ENCODE measurements at regions not wholly inside any gene's neighbourhood (a gene's known extent, or its start where the extent isn't known, plus 50 kb on each side); places are given as distances from the start of the nearest gene placed in this dataset.

GRCh38 chr5:7053528-7054209 lies 340.4 kb downstream of the TENT4A start:
- peaks cover 3% of the 10 kb centered on the region for H3K9me3 Mint-ChIP-seq
- DNase-seq (ENCODE audit: low spot score in 2 of 2) (no peak), ATAC-seq (ENCODE audit: low read depth) (no peak)
- H3K27me3 Mint-ChIP-seq = no peaks in the 10 kb centered on the region
- H3K27ac Mint-ChIP-seq = no peak overlapping the region
- H3K4me3 Mint-ChIP-seq = no peak overlapping the region
- no peaks in the 10 kb centered on the region for H3K4me1 Mint-ChIP-seq
- H3K36me3 Mint-ChIP-seq = no peaks in the 10 kb centered on the region

- no peaks in the 10 kb centered on the region for H3K4me1 Mint-ChIP-seq
- H3K27ac Mint-ChIP-seq = no peak overlapping the region
- H3K9me3 Mint-ChIP-seq = peaks cover 10% of the 10 kb centered on the region
- peaks cover 2% of the 10 kb centered on the region for H3K27me3 Mint-ChIP-seq
- DNase-seq (ENCODE audit: low spot score in 2 of 2) = no peak
- ATAC-seq (ENCODE audit: low read depth) = no peak
- H3K4me3 Mint-ChIP-seq = no peak overlapping the region
- peaks cover 1% of the 10 kb centered on the region for H3K36me3 Mint-ChIP-seq
These were observed 329.3 kb upstream of the ADCY2 start for GRCh38 chr5:7066471-7067235.

GRCh38 chr5:7068156-7068555 lies 327.8 kb upstream of the ADCY2 start:
- Mint-ChIP-seq H3K27ac (no peak overlapping the region), H3K36me3 (no peaks in the 10 kb centered on the region), H3K4me3 (no peak overlapping the region), H3K4me1 (no peaks in the 10 kb centered on the region), H3K9me3 (peaks cover 2% of the 10 kb centered on the region), H3K27me3 (peaks cover 4% of the 10 kb centered on the region)
- DNase-seq (ENCODE audit: low spot score in 2 of 2) (no peak), ATAC-seq (ENCODE audit: low read depth) (no peak)

GRCh38 chr5:7068899-7069298 lies 327.0 kb upstream of the ADCY2 start:
- Mint-ChIP-seq H3K4me1 (no peaks in the 10 kb centered on the region), H3K4me3 (no peak overlapping the region), H3K9me3 (peaks cover 2% of the 10 kb centered on the region), H3K36me3 (no peaks in the 10 kb centered on the region), H3K27ac (no peak overlapping the region), H3K27me3 (peaks cover 4% of the 10 kb centered on the region)
- ATAC-seq (ENCODE audit: low read depth) = no peak
- DNase-seq (ENCODE audit: low spot score in 2 of 2) = no peak

GRCh38 chr5:7072188-7072587 lies 323.8 kb upstream of the ADCY2 start:
- no peaks in the 10 kb centered on the region for H3K36me3 Mint-ChIP-seq

GRCh38 chr5:7073666-7074065 lies 322.3 kb upstream of the ADCY2 start:
- H3K4me1 Mint-ChIP-seq = no peaks in the 10 kb centered on the region
- H3K4me3 Mint-ChIP-seq = no peak overlapping the region
- no peaks in the 10 kb centered on the region for H3K36me3 Mint-ChIP-seq
- DNase-seq (ENCODE audit: low spot score in 2 of 2) (no peak), ATAC-seq (ENCODE audit: low read depth) (no peak)
- peaks cover 4% of the 10 kb centered on the region for H3K27me3 Mint-ChIP-seq
- no peak overlapping the region for H3K27ac Mint-ChIP-seq
- peaks cover 2% of the 10 kb centered on the region for H3K9me3 Mint-ChIP-seq

More at GRCh38 chr5:7072188-7072587, 323.8 kb upstream of the ADCY2 start:
- Mint-ChIP-seq H3K4me1 (no peaks in the 10 kb centered on the region), H3K27me3 (peaks cover 4% of the 10 kb centered on the region), H3K27ac (no peak overlapping the region), H3K9me3 (peaks cover 2% of the 10 kb centered on the region), H3K4me3 (no peak overlapping the region)
- DNase-seq (ENCODE audit: low spot score in 2 of 2) (no peak), ATAC-seq (ENCODE audit: low read depth) (no peak)

GRCh38 chr5:7074176-7074575 lies 321.8 kb upstream of the ADCY2 start:
- no peaks in the 10 kb centered on the region for H3K4me1 Mint-ChIP-seq
- DNase-seq (ENCODE audit: low spot score in 2 of 2) (no peak), ATAC-seq (ENCODE audit: low read depth) (no peak)
- H3K36me3 Mint-ChIP-seq = no peaks in the 10 kb centered on the region
- peaks cover 2% of the 10 kb centered on the region for H3K9me3 Mint-ChIP-seq
- H3K4me3 Mint-ChIP-seq = no peak overlapping the region
- no peak overlapping the region for H3K27ac Mint-ChIP-seq
- peaks cover 4% of the 10 kb centered on the region for H3K27me3 Mint-ChIP-seq

- ATAC-seq (ENCODE audit: low read depth) = no peak
- Mint-ChIP-seq H3K27ac (no peak overlapping the region), H3K9me3 (no peaks in the 10 kb centered on the region), H3K27me3 (peaks cover 2% of the 10 kb centered on the region), H3K4me1 (no peaks in the 10 kb centered on the region), H3K4me3 (no peak overlapping the region), H3K36me3 (no peaks in the 10 kb centered on the region)
- no peak for DNase-seq (ENCODE audit: low spot score in 2 of 2)
These were observed 320.5 kb upstream of the ADCY2 start for GRCh38 chr5:7075470-7075869.

- Mint-ChIP-seq H3K9me3 (no peaks in the 10 kb centered on the region), H3K4me1 (no peaks in the 10 kb centered on the region), H3K27me3 (no peaks in the 10 kb centered on the region), H3K27ac (no peak overlapping the region), H3K4me3 (no peak overlapping the region), H3K36me3 (no peaks in the 10 kb centered on the region)
- no peak for DNase-seq (ENCODE audit: low spot score in 2 of 2)
- no peak for ATAC-seq (ENCODE audit: low read depth)
These were observed 317.8 kb upstream of the ADCY2 start for GRCh38 chr5:7078101-7078500.

- Mint-ChIP-seq H3K4me1 (no peaks in the 10 kb centered on the region), H3K27ac (no peak overlapping the region), H3K4me3 (no peak overlapping the region), H3K36me3 (no peaks in the 10 kb centered on the region), H3K27me3 (no peaks in the 10 kb centered on the region), H3K9me3 (no peaks in the 10 kb centered on the region)
- DNase-seq (ENCODE audit: low spot score in 2 of 2) (no peak), ATAC-seq (ENCODE audit: low read depth) (no peak)
These were observed 317.0 kb upstream of the ADCY2 start for GRCh38 chr5:7078901-7079300.

GRCh38 chr5:7080501-7080900 lies 315.4 kb upstream of the ADCY2 start:
- DNase-seq (ENCODE audit: low spot score in 2 of 2) (no peak), ATAC-seq (ENCODE audit: low read depth) (no peak)
- Mint-ChIP-seq H3K9me3 (no peaks in the 10 kb centered on the region), H3K36me3 (no peaks in the 10 kb centered on the region), H3K27ac (no peak overlapping the region), H3K4me1 (no peaks in the 10 kb centered on the region), H3K27me3 (no peaks in the 10 kb centered on the region), H3K4me3 (no peak overlapping the region)

GRCh38 chr5:7087719-7088297 lies 308.1 kb upstream of the ADCY2 start:
- Mint-ChIP-seq H3K4me3 (no peak overlapping the region), H3K27me3 (peaks cover 2% of the 10 kb centered on the region), H3K9me3 (no peaks in the 10 kb centered on the region), H3K36me3 (no peaks in the 10 kb centered on the region), H3K4me1 (no peaks in the 10 kb centered on the region), H3K27ac (no peak overlapping the region)
- DNase-seq (ENCODE audit: low spot score in 2 of 2) = no peak
- no peak for ATAC-seq (ENCODE audit: low read depth)

- Mint-ChIP-seq H3K4me1 (no peaks in the 10 kb centered on the region), H3K36me3 (no peaks in the 10 kb centered on the region), H3K27ac (no peak overlapping the region), H3K9me3 (no peaks in the 10 kb centered on the region), H3K27me3 (peaks cover 2% of the 10 kb centered on the region), H3K4me3 (no peak overlapping the region)
- ATAC-seq (ENCODE audit: low read depth) = no peak
- no peak for DNase-seq (ENCODE audit: low spot score in 2 of 2)
These were observed 307.1 kb upstream of the ADCY2 start for GRCh38 chr5:7088849-7089248.

GRCh38 chr5:7094626-7095025 lies 301.3 kb upstream of the ADCY2 start:
- H3K4me1 Mint-ChIP-seq = no peaks in the 10 kb centered on the region
- no peaks in the 10 kb centered on the region for H3K36me3 Mint-ChIP-seq
- ATAC-seq (ENCODE audit: low read depth) (no peak), DNase-seq (ENCODE audit: low spot score in 2 of 2) (no peak)
- no peak overlapping the region for H3K4me3 Mint-ChIP-seq
- no peaks in the 10 kb centered on the region for H3K9me3 Mint-ChIP-seq
- H3K27me3 Mint-ChIP-seq = peaks cover 2% of the 10 kb centered on the region
- no peak overlapping the region for H3K27ac Mint-ChIP-seq
